Omental fat pad (tissue), 3 donors: ENCODE measurements at regions not wholly inside any gene's neighbourhood (a gene's known extent, or its start where the extent isn't known, plus 50 kb on each side); places are given as distances from the start of the nearest gene placed in this dataset.

Experiments used
- ATAC-seq: fragments of 150-250 bp; one replicate; pipeline ENCODE4 v1.9.1; 2016; ENCODE audit warnings: mild to moderate bottlenecking, moderate library complexity; ENCODE audit not compliant: low FRiP score
- DNase-seq: peaks from one replicate; pipeline ENCODE4 v3.0.0-alpha.2; 2019; ENCODE audit warnings: low spot score
- TF ChIP-seq, protein P1 (sequence below), 3 donors: fragments of 450-650 bp; IDR thresholded peaks; one replicate each; pipeline ENCODE4 v1.5.1; 2016 to 2017; ENCODE audit warnings: antibody characterized with exemption in 3 of 3, mild to moderate bottlenecking in 3 of 3, moderate library complexity in 2 of 3

DNA sequence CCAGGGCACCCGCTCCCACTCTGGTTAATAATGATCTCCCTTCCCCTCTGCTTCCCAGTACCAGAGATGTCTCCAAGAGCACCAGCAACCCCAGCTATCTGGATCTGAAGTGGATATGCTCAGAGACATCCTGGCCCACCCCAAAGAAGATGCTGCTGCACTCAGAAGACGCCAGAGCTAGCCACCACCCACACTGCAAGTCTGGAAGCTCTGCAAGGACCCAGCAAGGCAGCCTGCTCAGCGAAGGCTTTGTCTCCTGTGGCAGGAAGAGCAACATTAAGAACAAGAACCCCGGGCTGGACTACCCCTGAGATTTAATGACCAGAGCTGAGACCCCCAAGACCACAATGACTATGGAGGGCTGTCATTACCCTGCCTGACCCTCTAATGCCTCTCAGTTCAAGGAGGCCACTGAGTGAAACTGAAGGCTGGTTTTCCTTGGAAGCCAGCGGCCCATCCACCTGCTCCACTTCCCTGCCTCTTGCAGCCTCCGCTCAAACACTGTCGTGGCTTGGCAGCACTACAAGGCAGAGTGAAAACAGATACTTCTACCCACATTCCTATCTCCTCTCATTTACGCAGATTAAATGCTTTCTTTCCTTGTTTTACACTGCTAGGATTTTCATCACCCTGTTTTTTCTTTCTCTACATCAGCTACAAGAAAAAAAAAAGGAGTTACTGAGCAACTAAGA, 202.2 kb downstream of the SNX10 start:
- DNase-seq (no peak), ATAC-seq (no peak)
- TF ChIP-seq, protein P1, sequence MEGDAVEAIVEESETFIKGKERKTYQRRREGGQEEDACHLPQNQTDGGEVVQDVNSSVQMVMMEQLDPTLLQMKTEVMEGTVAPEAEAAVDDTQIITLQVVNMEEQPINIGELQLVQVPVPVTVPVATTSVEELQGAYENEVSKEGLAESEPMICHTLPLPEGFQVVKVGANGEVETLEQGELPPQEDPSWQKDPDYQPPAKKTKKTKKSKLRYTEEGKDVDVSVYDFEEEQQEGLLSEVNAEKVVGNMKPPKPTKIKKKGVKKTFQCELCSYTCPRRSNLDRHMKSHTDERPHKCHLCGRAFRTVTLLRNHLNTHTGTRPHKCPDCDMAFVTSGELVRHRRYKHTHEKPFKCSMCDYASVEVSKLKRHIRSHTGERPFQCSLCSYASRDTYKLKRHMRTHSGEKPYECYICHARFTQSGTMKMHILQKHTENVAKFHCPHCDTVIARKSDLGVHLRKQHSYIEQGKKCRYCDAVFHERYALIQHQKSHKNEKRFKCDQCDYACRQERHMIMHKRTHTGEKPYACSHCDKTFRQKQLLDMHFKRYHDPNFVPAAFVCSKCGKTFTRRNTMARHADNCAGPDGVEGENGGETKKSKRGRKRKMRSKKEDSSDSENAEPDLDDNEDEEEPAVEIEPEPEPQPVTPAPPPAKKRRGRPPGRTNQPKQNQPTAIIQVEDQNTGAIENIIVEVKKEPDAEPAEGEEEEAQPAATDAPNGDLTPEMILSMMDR (IDR thresholded peaks at IDR 0.05) = no peak

DNA sequence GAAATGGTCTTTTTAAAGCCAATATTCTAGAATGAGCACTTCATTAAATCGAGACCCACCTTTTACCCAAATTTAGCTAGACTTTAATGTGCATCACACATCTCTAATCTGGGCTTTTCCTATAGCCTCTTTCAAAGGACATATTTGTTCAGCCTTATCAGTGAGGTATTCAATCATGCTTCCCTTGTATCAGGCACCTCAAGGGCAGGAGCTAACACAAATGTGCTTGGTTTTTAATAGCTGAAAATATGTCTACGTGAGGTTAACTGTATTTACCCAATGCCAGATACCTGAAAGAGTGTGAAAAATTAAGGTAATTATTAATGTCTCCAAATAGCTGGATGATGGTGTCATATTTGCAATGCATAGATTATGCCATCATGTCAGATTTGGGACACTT, 203.9 kb downstream of the SNX10 start:
- ATAC-seq = no peak
- DNase-seq = no peak
- TF ChIP-seq, protein P1 (IDR thresholded peaks at IDR 0.05) = no peak

DNA sequence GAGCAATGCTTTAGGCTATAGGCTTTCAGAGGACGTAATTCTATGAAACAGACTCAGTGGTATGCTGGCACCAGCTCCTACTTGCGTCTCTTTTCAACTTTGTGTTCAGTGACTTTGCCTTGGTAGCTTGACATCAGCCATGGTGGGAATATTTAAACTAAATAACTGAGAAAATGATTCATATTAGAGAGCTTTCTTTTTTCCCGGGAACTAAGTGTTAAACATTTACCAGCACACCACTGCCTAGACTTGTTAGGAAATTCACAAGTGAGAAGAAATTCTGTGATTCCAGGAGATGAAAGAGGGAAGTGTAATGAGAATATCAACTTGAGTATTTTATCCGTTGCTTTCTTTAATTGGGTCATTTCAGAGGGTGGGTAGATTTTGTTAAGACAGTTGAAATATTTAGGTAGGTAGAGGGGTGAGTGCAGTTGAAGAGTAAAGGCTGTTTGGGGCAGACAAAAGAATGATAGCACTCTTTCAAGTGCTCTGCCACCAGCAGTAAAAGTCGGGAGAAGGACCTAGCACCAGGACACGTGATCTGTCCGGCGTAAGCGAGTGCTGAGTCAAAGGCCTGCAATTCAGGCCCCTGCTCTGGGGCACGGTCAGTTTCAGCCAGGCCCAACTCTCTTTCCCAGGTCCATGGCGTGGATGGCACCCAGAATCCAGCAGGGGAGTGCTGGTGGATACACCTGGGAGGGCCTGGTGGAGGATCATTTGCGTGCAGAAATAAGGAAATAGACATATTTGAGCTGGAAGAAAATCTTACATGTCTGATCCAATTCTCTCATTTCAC, 206.3 kb downstream of the SNX10 start:
- DNase-seq = no peak
- TF ChIP-seq, protein P1 (IDR thresholded peaks at IDR 0.05) = no peak
- no peak for ATAC-seq

DNA sequence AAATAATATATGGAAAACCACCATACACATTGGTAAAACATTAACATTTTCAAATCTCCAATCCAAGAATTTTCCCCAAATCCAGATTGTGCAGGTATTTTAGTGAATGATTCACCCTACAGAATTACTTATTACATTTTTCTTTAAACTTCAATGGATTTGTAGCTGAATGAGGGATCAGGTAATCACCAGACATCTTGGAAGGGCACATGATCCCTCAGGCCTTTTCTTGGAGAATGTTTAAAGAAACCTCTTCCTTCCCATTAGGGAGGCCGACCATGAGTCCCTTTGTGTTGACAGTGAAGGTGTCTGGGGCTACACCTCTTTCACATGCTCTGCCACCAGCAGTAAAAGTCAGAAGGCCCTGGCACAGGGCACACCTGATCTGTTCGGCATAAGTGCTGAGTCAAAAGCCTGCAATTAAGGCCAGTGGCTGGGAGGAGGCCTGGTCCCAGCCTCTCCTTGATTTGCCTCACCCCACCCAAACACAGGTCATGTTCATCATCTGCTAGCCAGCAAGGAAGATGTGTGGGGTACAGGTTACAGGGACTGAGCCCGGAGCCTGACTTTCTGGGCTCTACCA, 207.7 kb downstream of the SNX10 start:
- TF ChIP-seq, protein P1 (IDR thresholded peaks at IDR 0.05) = no peak
- DNase-seq (no peak), ATAC-seq (no peak)

DNA sequence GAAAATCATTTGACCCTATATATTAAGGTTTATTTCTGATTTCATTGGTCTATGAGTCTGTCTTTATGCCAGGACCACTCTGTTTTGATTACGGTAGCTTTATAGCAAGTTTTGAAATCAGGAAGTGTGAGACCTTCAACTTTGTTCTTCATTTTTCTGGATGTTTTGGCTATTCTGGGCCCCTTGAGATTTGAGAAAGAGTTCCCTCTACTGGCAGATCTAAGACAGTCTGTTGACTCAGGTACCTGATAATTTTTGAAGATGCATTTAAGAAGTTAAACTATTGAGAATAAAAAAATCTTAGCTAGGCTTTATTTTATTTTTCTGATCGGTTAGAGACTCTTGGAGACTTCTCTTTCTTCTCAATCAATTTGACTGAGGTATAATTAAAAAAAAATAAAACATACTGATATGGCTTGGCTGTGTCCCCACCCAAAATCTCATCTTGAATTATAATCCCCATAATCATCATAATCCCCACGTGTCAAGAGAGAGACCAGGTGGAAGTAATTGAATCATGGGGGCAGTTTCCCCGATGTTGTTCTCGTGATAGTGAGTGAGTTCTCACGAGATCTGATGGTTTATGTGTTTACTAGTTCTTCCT, 209.2 kb downstream of the SNX10 start:
- DNase-seq = no peak
- no peak for ATAC-seq
- TF ChIP-seq, protein P1 (IDR thresholded peaks at IDR 0.05) = no peak

DNA sequence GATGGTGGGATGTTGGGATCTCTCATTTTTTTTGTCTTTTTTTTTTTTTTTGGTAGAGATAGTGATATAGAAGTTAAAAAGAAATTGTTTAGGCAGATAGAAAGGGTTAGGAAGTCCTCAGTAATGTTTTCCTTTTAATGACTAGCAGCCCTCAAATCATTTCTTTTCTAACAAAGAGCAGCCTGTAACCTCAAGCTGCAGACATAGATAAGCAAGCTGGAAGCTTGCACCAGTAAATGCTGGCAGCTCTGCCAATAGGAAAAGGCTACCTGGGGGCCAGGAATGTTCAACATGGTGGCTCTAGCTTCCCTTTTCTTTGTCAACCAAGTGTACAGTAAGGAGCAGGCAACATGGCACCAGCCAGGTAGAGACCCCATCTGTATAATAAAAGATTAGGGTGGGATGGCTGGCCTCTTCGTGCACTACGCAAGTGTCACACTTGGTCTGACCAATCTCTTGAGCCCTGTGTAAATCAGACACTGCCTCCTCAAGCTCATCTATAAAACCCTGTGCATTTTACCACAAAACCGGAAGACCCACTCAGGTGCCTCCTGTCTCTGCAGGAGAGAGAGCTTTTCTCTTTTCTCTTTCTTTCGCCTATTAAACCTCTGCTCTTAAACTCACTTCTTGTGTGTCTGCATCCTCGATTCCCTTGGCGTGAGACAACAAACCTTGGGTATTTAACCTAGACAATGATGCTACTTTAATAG, 212.9 kb downstream of the SNX10 start:
- ATAC-seq = no peak
- DNase-seq = no peak
- TF ChIP-seq, protein P1 (IDR thresholded peaks at IDR 0.05) = no peak
